Esophagus muscularis mucosa (tissue), 3 donors: ENCODE measurements at regions not wholly inside any gene's neighbourhood (a gene's known extent, or its start where the extent isn't known, plus 50 kb on each side); places are given as distances from the start of the nearest gene placed in this dataset.

ENCODE experiments used
- CTCF ChIP-seq, 3 experiments: fragments of 200-600 bp in 2 of 3; fragments of 450-650 bp in 1 of 3; sonication (generic) in 2 of 3; IDR thresholded peaks; one replicate each; pipeline ENCODE4 v1.5.1; 2017 to 2019; ENCODE audit warnings: antibody characterized with exemption in 3 of 3, mild to moderate bottlenecking in 2 of 3, moderate library complexity in 1 of 3
- POLR2A ChIP-seq: fragments of 450-650 bp; IDR thresholded peaks from one replicate; pipeline ENCODE4 v1.6.1; 2017; ENCODE audit warnings: antibody characterized with exemption, moderate library complexity, mild to moderate bottlenecking, low read depth
- POLR2AphosphoS5 ChIP-seq, 2 donors: sonication (generic); formaldehyde crosslinking; IDR thresholded peaks; one replicate each; pipeline ENCODE4 v1.6.1; 2017; ENCODE audit warnings: antibody characterized with exemption in 2 of 2

- no peak for TF ChIP-seq CTCF (IDR thresholded peaks at IDR 0.05)
- no peak for TF ChIP-seq POLR2A
- TF ChIP-seq POLR2AphosphoS5 (IDR thresholded peaks at IDR 0.05): no peak
Measured at GRCh38 chr10:4671451-4672145, 154.4 kb upstream of the AKR1E2 start.
